Inflammatory macrophage (primary cell): ENCODE measurements at regions not wholly inside any gene's neighbourhood (a gene's known extent, or its start where the extent isn't known, plus 50 kb on each side); places are given as distances from the start of the nearest gene placed in this dataset.
A peak's percentile ranks its signal among the peaks of the same experiment; 100 is the strongest.
"Not testable (repeated sequence)": the region's sequence is repeated elsewhere in the genome, so short reads cannot be mapped to it uniquely, and the experiment has no call there.

Experiments used
- DNase-seq, 2 donors: peaks; one replicate each; pipeline ENCODE4 v3.0.0-alpha.2; 2020 to 2022

- no peak for DNase-seq
Observed at GRCh38 chr2:182477774-182478173, 50.9 kb upstream of the PDE1A start.

- DNase-seq, result no peak
Observed at GRCh38 chr2:182481676-182482075, 54.8 kb upstream of the PDE1A start.

- no peak for DNase-seq
Observed at GRCh38 chr2:182482511-182482910, 55.7 kb upstream of the PDE1A start.

- no peak for DNase-seq
Observed at GRCh38 chr2:182496596-182496995, 69.8 kb upstream of the PDE1A start.

GRCh38 chr2:182499706-182500470, 73.1 kb upstream of the PDE1A start:
- no peak for DNase-seq

- DNase-seq, result no peak
Observed at GRCh38 chr2:182503886-182504285, 77.0 kb upstream of the PDE1A start.

GRCh38 chr2:182504903-182505302, 78.1 kb upstream of the PDE1A start:
- no peak for DNase-seq

GRCh38 chr2:182506606-182507005, 79.8 kb upstream of the PDE1A start:
- DNase-seq, result peak; percentile 36 to 60

GRCh38 chr2:182508583-182508982, 81.7 kb upstream of the PDE1A start:
- not testable (repeated sequence) for DNase-seq

- DNase-seq, result no peak
Observed at GRCh38 chr2:182509216-182509615, 82.4 kb upstream of the PDE1A start.

GRCh38 chr2:182521453-182522404, 94.9 kb upstream of the PDE1A start:
- no peak for DNase-seq

GRCh38 chr2:182522405-182522896, 95.6 kb upstream of the PDE1A start:
- DNase-seq, result no peak

- DNase-seq, result no peak
Observed at GRCh38 chr2:182522972-182523473, 96.2 kb upstream of the PDE1A start.

- no peak for DNase-seq
Observed at GRCh38 chr2:182530636-182531035, 103.8 kb upstream of the PDE1A start.

- DNase-seq, result peak; percentile 77 to 90
Observed at GRCh38 chr2:182540252-182540651, 113.4 kb upstream of the PDE1A start.

- DNase-seq, result peak; percentile 39 to 68
Observed at GRCh38 chr2:182541268-182541667, 114.4 kb upstream of the PDE1A start.

GRCh38 chr2:182542501-182543258, 115.8 kb upstream of the PDE1A start:
- no peak for DNase-seq

- no peak for DNase-seq
Observed at GRCh38 chr2:182543741-182544525, 117.1 kb upstream of the PDE1A start.

- DNase-seq, result no peak
Observed at GRCh38 chr2:182545420-182546167, 118.8 kb upstream of the PDE1A start.

GRCh38 chr2:182548031-182548950, 121.5 kb upstream of the PDE1A start:
- no peak for DNase-seq
